ENCODE measurements at regions not wholly inside any gene's neighbourhood (a gene's known extent, or its start where the extent isn't known, plus 50 kb on each side); places are given as distances from the start of the nearest gene placed in this dataset.

- TF ChIP-seq CTCF (IDR thresholded peaks at IDR 0.05; ENCODE audit: extremely low read depth in 1 of 2, insufficient read depth in 1 of 2, low read depth in 1 of 2, low read length in 2 of 2) (no peak), POLR2A (IDR thresholded peaks at IDR 0.05; ENCODE audit: low read depth, low read length) (no peak), MAX (IDR thresholded peaks at IDR 0.05; ENCODE audit: insufficient read depth, insufficient read length) (no peak), EZH2 (IDR thresholded peaks at IDR 0.05; ENCODE audit: borderline replicate concordance, low read depth, low read length, severe bottlenecking) (no peak), MYC (IDR thresholded peaks at IDR 0.05; ENCODE audit: low read depth, low read length) (no peak), POLR2AphosphoS5 (IDR thresholded peaks at IDR 0.05; ENCODE audit: insufficient read depth, low read depth, low read length) (no peak), JUN (IDR thresholded peaks at IDR 0.05; ENCODE audit: borderline replicate concordance, insufficient read depth, insufficient read length, low read depth) (no peak)
Observed at GRCh38 chr2:196276421-196276820, 105.0 kb upstream of the STK17B start.

Measured in endothelial cell of umbilical vein (primary cell).